Epithelial cell of esophagus (primary cell): ENCODE measurements at regions not wholly inside any gene's neighbourhood (a gene's known extent, or its start where the extent isn't known, plus 50 kb on each side); places are given as distances from the start of the nearest gene placed in this dataset.

Experiments used
- DNase-seq: peaks from one replicate; pipeline ENCODE4 v3.0.0; 2010; ENCODE audit warnings: low read depth
- H3K4me3 ChIP-seq: 2 replicates; pipeline ENCODE4 v1.5.1; 2011; ENCODE audit warnings: mild to moderate bottlenecking, low read length, control low read depth
- CTCF ChIP-seq: IDR thresholded peaks from 2 replicates; pipeline ENCODE4 v1.5.1; 2011; ENCODE audit warnings: low read depth, mild to moderate bottlenecking, low read length, control low read depth, inconsistent platforms; ENCODE audit not compliant: insufficient read depth; ENCODE audit errors: missing control alignments

- peak; percentile 58 for DNase-seq
- TF ChIP-seq CTCF, result no peak
- H3K4me3 ChIP-seq, result no peak overlapping the region
Observed at GRCh38 chr6:134400941-134401340, 83.0 kb upstream of the SGK1 start.

- no peak for DNase-seq
Observed at GRCh38 chr6:134398453-134398852, 80.5 kb upstream of the SGK1 start.

DNA sequence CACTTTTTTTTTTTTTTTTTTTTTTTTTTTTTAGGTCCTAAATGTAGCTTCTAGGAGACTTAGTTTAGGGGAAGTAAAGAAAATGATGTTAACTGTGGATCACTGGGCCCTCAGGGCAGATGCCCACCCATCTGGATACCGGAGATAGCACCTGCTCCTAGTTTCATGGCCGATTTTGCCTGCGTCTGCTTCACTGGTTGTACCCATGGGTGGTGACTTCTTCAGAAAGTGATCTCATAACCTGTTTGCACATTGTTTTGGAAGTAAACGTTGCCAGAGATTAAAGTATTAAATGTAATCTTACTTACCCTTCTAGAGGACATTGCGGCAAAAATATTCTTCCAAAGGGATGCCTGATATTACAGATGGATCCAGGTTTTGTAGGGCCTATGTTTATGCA is 79.8 kb upstream of the SGK1 start:
- no peak for TF ChIP-seq CTCF
- no peak for DNase-seq

More at GRCh38 chr6:134398453-134398852, 80.5 kb upstream of the SGK1 start:
- H3K4me3 ChIP-seq, result no peak overlapping the region
- TF ChIP-seq CTCF, result no peak

GRCh38 chr6:134394905-134395304 is 77.0 kb upstream of the SGK1 start:
- no peak overlapping the region for H3K4me3 ChIP-seq
- DNase-seq, result peak; percentile 77
- no peak for TF ChIP-seq CTCF

More for the DNA sequence above, 79.8 kb upstream of the SGK1 start:
- H3K4me3 ChIP-seq, result no peak overlapping the region

DNA sequence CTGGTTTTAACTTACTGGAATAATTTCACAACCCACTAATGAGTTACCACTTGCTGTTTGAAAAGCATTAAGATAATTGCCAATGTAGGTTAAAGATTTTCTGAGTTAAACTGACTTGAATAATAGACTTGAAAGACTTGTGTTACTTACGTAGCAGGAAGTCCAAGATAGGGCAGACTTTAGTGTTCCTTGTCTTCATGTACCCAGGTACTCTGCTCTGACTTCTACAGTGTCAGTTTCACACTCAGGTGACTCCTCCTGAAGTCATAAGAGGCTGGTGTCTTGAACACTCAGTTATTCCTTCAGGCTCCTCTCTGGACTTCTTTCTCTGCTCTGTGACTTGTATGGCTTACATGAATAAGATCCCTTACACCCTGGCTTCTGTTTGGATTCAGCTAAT is 76.3 kb upstream of the SGK1 start:
- DNase-seq, result peak; percentile 56
- H3K4me3 ChIP-seq, result no peak overlapping the region
- no peak for TF ChIP-seq CTCF

GRCh38 chr6:134391205-134391604 is 73.3 kb upstream of the SGK1 start:
- H3K4me3 ChIP-seq, result no peak overlapping the region
- no peak for DNase-seq
- no peak for TF ChIP-seq CTCF

- no peak for DNase-seq
- H3K4me3 ChIP-seq, result no peak overlapping the region
- no peak for TF ChIP-seq CTCF
Observed at GRCh38 chr6:134389658-134390057, 71.7 kb upstream of the SGK1 start.
